H1 (cell line): ENCODE measurements at regions not wholly inside any gene's neighbourhood (a gene's known extent, or its start where the extent isn't known, plus 50 kb on each side); places are given as distances from the start of the nearest gene placed in this dataset.

Experiments used
- CTBP2 ChIP-seq: IDR thresholded peaks from 2 replicates; pipeline ENCODE4 v1.7.0; 2011; ENCODE audit warnings: borderline replicate concordance, mild to moderate bottlenecking, moderate library complexity, mixed read lengths, low read length; ENCODE audit not compliant: insufficient read depth, insufficient read length
- JUN ChIP-seq: IDR thresholded peaks from 2 replicates; pipeline ENCODE4 v1.6.1; 2011; ENCODE audit warnings: low read depth, mild to moderate bottlenecking, improper control_type of control experiment, low read length
- TBP ChIP-seq: IDR thresholded peaks from 2 replicates; pipeline ENCODE4 v1.6.1; 2011; ENCODE audit warnings: low read depth, low read length, improper control_type of control experiment

GRCh38 chr1:90640325-90640724, 76.8 kb downstream of the BARHL2 start (continued):
- TF ChIP-seq TBP, result no peak
- TF ChIP-seq JUN, result no peak
- TF ChIP-seq CTBP2, result no peak
